ENCODE measurements at regions not wholly inside any gene's neighbourhood (a gene's known extent, or its start where the extent isn't known, plus 50 kb on each side); places are given as distances from the start of the nearest gene placed in this dataset.

- H3K4me1 ChIP-seq (replicated peaks in 1 of 2): no peaks in the 10 kb centered on the region
- H3K27me3 ChIP-seq: no peaks in the 10 kb centered on the region
- H3K4me3 ChIP-seq: no peak overlapping the region
- H3K27ac ChIP-seq: no peak overlapping the region
- peak in 1 of 7 donors; percentile 69 for DNase-seq
- 73 to 80% (median 78%) methylated on average over 12 of the region's 12 CpGs for WGBS, 4 donors
- TF ChIP-seq POLR2A (IDR thresholded peaks at IDR 0.05) (no peak), CTCF (IDR thresholded peaks at IDR 0.05) (no peak)
- H3K9me3 ChIP-seq (replicated peaks in 1 of 3): no peaks in the 10 kb centered on the region
- intact Hi-C loops (cut with DNase I): no loop called here
- H3K36me3 ChIP-seq (replicated peaks in 1 of 2): no peaks in the 10 kb centered on the region
Measured at GRCh38 chr15:97168704-97169475, 791.6 kb upstream of the ARRDC4 start.

GRCh38 chr15:97171556-97171955, 788.9 kb upstream of the ARRDC4 start:
- intact Hi-C loops (cut with DNase I): loop anchor here in 1 of 2 donors (10.0 kb wide), 1 partner anchor 57 kb away; no protein-coding TSS in a partner anchor
- DNase-seq: no peak
- WGBS, 4 donors: 91 to 95% (median 93%) methylated on average over 10 of the region's 10 CpGs
- TF ChIP-seq CTCF (IDR thresholded peaks at IDR 0.05) (no peak), POLR2A (IDR thresholded peaks at IDR 0.05) (no peak)
- no peak overlapping the region for H3K4me3 ChIP-seq
- no peaks in the 10 kb centered on the region for H3K36me3 ChIP-seq (replicated peaks in 1 of 2)
- H3K9me3 ChIP-seq (replicated peaks in 1 of 3): no peaks in the 10 kb centered on the region
- H3K27me3 ChIP-seq: no peaks in the 10 kb centered on the region
- H3K4me1 ChIP-seq (replicated peaks in 1 of 2): no peaks in the 10 kb centered on the region
- no peak overlapping the region for H3K27ac ChIP-seq

- H3K36me3 ChIP-seq (replicated peaks in 1 of 2): no peaks in the 10 kb centered on the region
- H3K4me3 ChIP-seq: no peak overlapping the region
- intact Hi-C loops (cut with DNase I): loop anchor here in 1 of 2 donors (10.0 kb wide), 1 partner anchor 60 kb away; no protein-coding TSS in a partner anchor
- TF ChIP-seq POLR2A (IDR thresholded peaks at IDR 0.05) (no peak), CTCF (IDR thresholded peaks at IDR 0.05) (no peak)
- no peak for DNase-seq
- H3K27me3 ChIP-seq: no peaks in the 10 kb centered on the region
- WGBS, 4 donors: 60 to 70% (median 67%) methylated on average over 2 of the region's 2 CpGs
- H3K9me3 ChIP-seq (replicated peaks in 1 of 3): no peaks in the 10 kb centered on the region
- no peak overlapping the region for H3K27ac ChIP-seq
- no peaks in the 10 kb centered on the region for H3K4me1 ChIP-seq (replicated peaks in 1 of 2)
Measured at GRCh38 chr15:97174886-97175540, 785.5 kb upstream of the ARRDC4 start.

- Histone ChIP-seq H3K9me3 (replicated peaks in 1 of 3) (no peaks in the 10 kb centered on the region), H3K4me3 (no peak overlapping the region), H3K36me3 (replicated peaks in 1 of 2) (no peaks in the 10 kb centered on the region), H3K4me1 (replicated peaks in 1 of 2) (no peaks in the 10 kb centered on the region), H3K27me3 (no peaks in the 10 kb centered on the region), H3K27ac (no peak overlapping the region)
- no peak for TF ChIP-seq POLR2A (IDR thresholded peaks at IDR 0.05)
- no peak for TF ChIP-seq CTCF (IDR thresholded peaks at IDR 0.05)
- WGBS, 4 donors: 18 to 26% (median 23%) methylated on average over 11 of the region's 11 CpGs
- no peak for DNase-seq
- intact Hi-C loops (cut with DNase I): loop anchor here in 1 of 2 donors (10.0 kb wide), 1 partner anchor 62 kb away; no protein-coding TSS in a partner anchor
Measured at GRCh38 chr15:97177151-97177577, 783.3 kb upstream of the ARRDC4 start.
